NCI-H345 treated with DMSO at 0.1 percent for 48 hours (cell line): ENCODE measurements at regions not wholly inside any gene's neighbourhood (a gene's known extent, or its start where the extent isn't known, plus 50 kb on each side); places are given as distances from the start of the nearest gene placed in this dataset.
"Not testable (repeated sequence)": the region's sequence is repeated elsewhere in the genome, so short reads cannot be mapped to it uniquely, and the experiment has no call there.

Experiments used
- DNase-seq: peaks from one replicate; lab custom pipeline; 2025; ENCODE audit not compliant: unreplicated experiment; lab: John Stamatoyannopoulos, UW

- DNase-seq: no peak
These were observed 57.7 kb downstream of the RAD51AP2 start for GRCh38 chr2:17460371-17461086.

- DNase-seq: no peak
These were observed 62.9 kb downstream of the RAD51AP2 start for GRCh38 chr2:17455343-17455742.

GRCh38 chr2:17446191-17446590 is 72.0 kb downstream of the RAD51AP2 start:
- DNase-seq: not testable (repeated sequence)

GRCh38 chr2:17445744-17446143 is 72.5 kb downstream of the RAD51AP2 start:
- no peak for DNase-seq

GRCh38 chr2:17442334-17442733 is 75.9 kb downstream of the RAD51AP2 start:
- DNase-seq: no peak

GRCh38 chr2:17441790-17442189 is 76.5 kb downstream of the RAD51AP2 start:
- DNase-seq: no peak

GRCh38 chr2:17441055-17441771 is 77.0 kb downstream of the RAD51AP2 start:
- DNase-seq: no peak

- DNase-seq: no peak
These were observed 87.9 kb downstream of the RAD51AP2 start for GRCh38 chr2:17430326-17430725.

- no peak for DNase-seq
These were observed 89.1 kb downstream of the RAD51AP2 start for GRCh38 chr2:17429130-17429529.

GRCh38 chr2:17427401-17427800 is 90.8 kb downstream of the RAD51AP2 start:
- DNase-seq: no peak

- DNase-seq: peak; percentile 16
These were observed 91.5 kb downstream of the RAD51AP2 start for GRCh38 chr2:17426743-17427142.

GRCh38 chr2:17422061-17422460 is 96.2 kb downstream of the RAD51AP2 start:
- DNase-seq: no peak

GRCh38 chr2:17416884-17417391 is 101.3 kb downstream of the RAD51AP2 start:
- no peak for DNase-seq

GRCh38 chr2:17413036-17413435 is 105.2 kb downstream of the RAD51AP2 start:
- DNase-seq: no peak

- DNase-seq: no peak
These were observed 117.1 kb downstream of the RAD51AP2 start for GRCh38 chr2:17401096-17401495.

GRCh38 chr2:17398770-17399169 is 119.5 kb downstream of the RAD51AP2 start:
- no peak for DNase-seq

- no peak for DNase-seq
These were observed 129.4 kb downstream of the RAD51AP2 start for GRCh38 chr2:17388798-17389197.

- no peak for DNase-seq
These were observed 130.6 kb downstream of the RAD51AP2 start for GRCh38 chr2:17387591-17387990.

GRCh38 chr2:17386771-17387170 is 131.5 kb downstream of the RAD51AP2 start:
- DNase-seq: no peak

GRCh38 chr2:17380003-17380402 is 138.2 kb downstream of the RAD51AP2 start:
- DNase-seq: no peak

GRCh38 chr2:17375262-17375661 is 143.0 kb downstream of the RAD51AP2 start:
- DNase-seq: no peak

GRCh38 chr2:17373741-17374140 is 144.5 kb downstream of the RAD51AP2 start:
- no peak for DNase-seq
